Choroid plexus epithelial cell (primary cell): ENCODE measurements at regions not wholly inside any gene's neighbourhood (a gene's known extent, or its start where the extent isn't known, plus 50 kb on each side); places are given as distances from the start of the nearest gene placed in this dataset.

Experiments
- DNase-seq: peaks from one replicate; pipeline ENCODE4 v3.0.0-alpha.2; 2010; ENCODE audit warnings: low read depth
- H3K4me3 ChIP-seq: 2 replicates; pipeline ENCODE4 v1.5.1; 2011; ENCODE audit warnings: low read depth, mild to moderate bottlenecking, control low read depth, low read length, moderate library complexity
- CTCF ChIP-seq: conservative IDR thresholded peaks from 2 replicates; pipeline ENCODE4 v1.5.1; 2011; ENCODE audit warnings: low read depth, mild to moderate bottlenecking, control low read depth, inconsistent platforms, low read length, moderate library complexity

- no peak overlapping the region for H3K4me3 ChIP-seq
- no peak for TF ChIP-seq CTCF
- no peak for DNase-seq
Observed at GRCh38 chr21:25292396-25292795, 314.9 kb downstream of the MRPL39 start.

DNA sequence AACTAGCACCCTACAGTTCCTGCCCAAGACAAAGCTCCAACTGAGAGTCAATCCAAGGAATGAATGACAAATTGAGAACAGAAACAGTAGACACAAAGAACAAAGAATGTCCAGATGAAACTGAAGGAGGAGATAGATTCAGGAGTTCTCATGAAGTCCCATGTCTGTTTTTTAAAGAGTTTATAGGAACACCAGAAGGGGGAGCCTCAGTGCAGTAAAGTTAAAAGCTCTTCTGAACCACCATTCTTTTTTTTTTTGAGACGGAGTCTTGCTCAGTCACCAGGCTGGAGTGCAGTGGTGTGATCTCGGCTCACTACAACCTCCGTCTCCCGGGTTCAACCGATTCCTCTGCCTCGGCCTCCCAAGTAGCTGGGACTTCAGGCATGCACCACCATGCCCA, 323.6 kb downstream of the MRPL39 start:
- DNase-seq: peak; percentile 77
- no peak overlapping the region for H3K4me3 ChIP-seq
- peak; percentile 61 for TF ChIP-seq CTCF

- DNase-seq: no peak
- TF ChIP-seq CTCF: no peak
- no peak overlapping the region for H3K4me3 ChIP-seq
Observed at GRCh38 chr21:25281134-25281533, 326.1 kb downstream of the MRPL39 start.

DNA sequence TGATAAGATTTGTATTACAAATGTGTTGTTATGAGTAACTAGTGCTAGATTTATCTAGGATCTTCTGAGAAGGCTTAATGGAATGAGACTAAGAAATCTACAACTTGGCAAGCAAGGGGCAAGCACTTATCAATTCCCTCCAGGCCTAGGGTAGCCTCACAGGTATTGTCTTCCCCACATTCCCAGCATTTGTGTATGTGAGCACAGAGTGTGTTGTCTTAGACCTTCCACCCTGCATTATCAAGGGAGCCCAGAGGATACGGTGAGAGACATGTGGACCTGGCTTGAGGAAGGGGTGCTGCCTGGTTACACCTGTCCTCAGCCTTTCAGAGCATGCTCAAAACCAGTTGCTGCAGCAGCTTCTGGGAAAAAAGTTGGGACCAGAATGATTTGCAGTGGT, 327.2 kb downstream of the MRPL39 start:
- H3K4me3 ChIP-seq: no peak overlapping the region
- DNase-seq: no peak
- TF ChIP-seq CTCF: no peak

DNA sequence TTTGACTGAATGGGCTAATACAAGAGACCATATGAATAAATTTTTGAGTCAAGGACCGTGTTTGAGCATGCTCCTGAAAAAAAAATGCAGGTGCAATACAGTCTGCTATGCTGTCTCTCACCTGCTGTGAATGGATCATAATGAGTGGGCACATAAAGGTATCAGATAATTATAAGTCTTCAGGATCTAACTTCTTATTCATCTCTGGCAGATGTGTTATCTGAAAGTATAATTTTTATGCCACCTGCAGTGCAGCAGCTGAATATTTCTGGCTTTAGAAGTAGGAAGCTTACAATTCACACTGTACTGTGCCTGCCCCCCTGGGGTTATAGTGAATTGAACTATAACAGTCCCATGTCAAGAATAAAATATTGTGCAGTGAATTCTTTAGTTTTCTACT, 333.3 kb downstream of the MRPL39 start:
- no peak for TF ChIP-seq CTCF
- DNase-seq: peak; percentile 10

GRCh38 chr21:25254491-25255174, 352.6 kb downstream of the MRPL39 start:
- no peak for TF ChIP-seq CTCF
- H3K4me3 ChIP-seq: no peak overlapping the region
- no peak for DNase-seq

More for the DNA sequence above, 333.3 kb downstream of the MRPL39 start:
- H3K4me3 ChIP-seq: no peak overlapping the region

DNA sequence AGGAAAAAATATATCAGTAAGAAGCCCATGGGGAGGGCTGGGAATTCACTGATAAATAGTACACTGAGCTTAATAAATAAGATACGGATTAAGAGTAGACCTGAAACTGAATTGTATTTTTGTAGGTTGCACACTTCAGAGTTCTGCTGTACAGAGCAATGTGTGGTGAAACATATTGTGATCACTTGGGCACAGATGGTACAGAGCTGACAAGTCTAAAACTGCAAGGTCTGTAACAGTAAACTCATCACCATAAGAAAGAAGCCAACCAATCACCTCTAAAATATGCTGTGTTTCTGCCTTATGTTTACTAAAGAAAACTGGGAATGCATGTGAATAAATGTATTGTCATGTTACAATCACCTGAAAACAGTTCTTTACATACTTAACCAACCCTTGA, 360.7 kb downstream of the MRPL39 start:
- no peak for TF ChIP-seq CTCF
- DNase-seq: no peak
- H3K4me3 ChIP-seq: no peak overlapping the region
